IPS-NIHi7 (cell line): ENCODE measurements at regions not wholly inside any gene's neighbourhood (a gene's known extent, or its start where the extent isn't known, plus 50 kb on each side); places are given as distances from the start of the nearest gene placed in this dataset.

ENCODE experiments used
- DNase-seq: peaks from one replicate; pipeline ENCODE4 v3.0.0; 2012; ENCODE audit warnings: mixed read lengths; ENCODE audit errors: extremely low spot score

DNA sequence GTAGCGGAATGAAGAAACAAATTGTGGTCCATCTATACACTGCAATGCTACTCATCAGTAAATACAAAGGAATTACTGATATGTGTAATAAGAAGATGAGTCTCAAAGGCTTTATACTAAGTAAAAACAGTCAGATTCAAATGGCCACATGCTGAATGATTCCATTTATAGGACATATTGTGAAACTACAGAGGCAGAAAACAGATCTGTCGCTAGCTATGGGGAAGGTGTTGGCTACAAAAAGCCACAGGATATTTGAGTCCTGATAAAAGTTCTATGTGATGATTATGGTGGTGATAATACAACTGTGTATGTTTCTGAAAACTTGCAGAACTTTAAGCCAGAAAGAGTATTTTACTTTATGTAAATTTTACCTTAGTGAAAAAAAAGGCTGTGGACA, 313.2 kb downstream of the HDGFL1 start:
- DNase-seq, result no peak

DNA sequence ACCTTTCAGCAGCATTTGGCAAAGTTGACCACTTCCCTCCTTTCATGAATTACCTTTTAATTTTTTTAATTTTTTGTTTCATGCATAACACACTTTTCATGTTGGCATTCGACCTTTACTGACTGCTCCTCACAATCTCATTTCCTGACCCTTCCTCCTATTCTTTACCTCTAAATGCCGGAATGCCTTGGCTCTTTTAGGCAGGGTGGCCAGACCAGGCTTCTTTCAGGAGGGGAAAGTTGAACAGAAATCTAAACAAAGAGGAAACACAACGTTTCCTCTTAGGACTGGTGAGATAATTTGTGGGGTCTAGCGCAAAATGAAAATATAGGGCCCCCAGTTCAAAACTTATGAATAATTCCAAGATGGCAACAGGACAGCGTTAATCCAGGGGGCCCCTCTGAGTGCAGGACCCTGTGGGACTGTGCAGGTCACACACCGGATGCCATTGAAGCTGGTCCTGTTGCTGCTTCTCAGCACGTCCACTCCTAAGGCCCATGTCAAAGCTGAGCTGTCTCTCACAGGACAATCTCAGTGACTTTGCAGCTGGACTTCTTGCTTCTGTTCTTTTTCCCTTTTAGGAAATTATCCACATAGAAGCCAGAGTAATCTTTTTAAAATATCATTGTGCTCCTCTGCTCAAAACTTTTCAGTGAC, 313.8 kb downstream of the HDGFL1 start:
- DNase-seq, result no peak

DNA sequence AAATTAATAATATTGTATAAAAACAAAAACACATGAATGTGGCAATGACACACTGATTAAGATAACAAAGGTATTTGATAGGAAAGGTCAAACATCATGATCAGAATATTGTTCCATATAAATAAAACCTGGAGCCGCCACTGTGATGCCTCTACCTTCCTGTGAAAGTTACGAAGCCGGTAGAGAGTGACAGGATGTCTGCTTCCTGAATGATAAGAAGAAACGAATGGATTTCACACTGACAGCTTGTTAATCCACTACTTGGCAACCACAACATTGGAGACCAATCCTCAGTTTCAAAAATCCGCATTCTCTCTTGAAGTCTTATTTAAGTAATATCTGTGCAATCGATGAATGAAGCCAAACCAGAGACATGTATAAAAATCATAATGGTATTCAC, 315.1 kb downstream of the HDGFL1 start:
- DNase-seq, result no peak

DNA sequence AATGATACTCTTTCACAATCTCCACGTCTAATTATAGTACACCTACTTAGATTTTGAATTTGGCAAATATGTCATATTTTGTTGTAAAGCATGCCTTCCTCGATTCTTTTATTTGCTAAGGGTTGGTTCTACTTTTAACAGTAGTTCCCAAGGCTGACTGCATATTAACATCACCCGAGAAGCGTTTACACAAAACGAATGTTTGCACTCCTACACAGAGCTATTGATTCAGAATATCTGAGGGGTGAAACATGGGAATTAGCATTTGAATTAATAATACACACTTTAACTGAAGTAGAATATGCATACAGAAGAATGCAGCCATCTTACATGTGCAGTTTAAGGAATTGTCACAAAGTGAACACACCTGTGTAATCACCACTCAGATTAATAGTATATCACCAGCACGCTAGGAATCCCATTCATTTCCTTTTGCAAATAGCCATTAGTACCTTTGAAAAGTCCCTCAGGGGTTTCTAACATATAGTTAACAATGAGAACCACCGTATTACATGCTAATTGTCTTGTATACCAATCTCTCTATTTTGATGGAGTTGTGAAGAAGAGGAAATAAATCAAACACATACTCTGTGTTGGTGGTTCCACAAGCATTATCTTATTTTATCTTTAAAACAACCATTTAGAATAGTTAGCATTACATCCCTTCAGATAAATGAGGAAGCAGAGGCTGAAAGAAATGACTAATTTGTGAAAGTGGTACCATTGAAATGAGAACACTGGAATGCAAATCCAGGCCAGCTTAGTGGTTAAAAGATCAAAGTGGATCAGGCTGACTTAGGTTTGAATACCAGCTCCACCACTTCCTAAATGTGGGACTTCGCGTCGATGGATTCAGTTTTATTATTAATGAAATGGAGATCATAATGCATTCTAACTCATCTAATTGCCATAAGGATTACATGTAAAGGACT, 317.6 kb downstream of the HDGFL1 start:
- DNase-seq, result no peak

DNA sequence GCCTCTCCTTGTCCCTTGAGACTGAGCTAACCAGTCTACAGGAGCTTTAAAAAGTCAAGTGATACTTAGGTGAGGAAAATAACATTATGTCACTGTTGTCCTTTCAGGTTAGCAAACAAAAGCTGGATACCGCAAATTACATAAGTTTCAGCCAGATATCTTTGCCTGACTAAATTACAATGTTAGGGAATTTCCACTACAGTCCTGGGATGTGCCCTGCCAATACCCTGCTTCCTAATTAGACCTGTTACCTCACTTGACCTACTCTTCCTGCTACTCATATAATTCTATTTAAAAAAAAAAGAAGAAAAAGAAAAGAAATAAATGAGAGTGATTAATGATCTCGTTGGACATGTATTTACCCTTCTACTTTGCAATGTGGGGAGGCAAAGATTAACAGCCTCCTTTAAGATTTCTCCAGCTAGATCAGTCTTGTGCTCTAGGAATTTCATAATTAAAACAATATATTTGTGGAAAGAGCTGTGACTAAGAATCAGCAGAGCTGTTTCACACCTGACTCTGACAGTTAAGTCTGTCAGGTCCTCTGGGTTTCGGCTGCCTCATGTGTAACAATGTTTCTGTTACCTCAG, 318.9 kb downstream of the HDGFL1 start:
- DNase-seq, result no peak

DNA sequence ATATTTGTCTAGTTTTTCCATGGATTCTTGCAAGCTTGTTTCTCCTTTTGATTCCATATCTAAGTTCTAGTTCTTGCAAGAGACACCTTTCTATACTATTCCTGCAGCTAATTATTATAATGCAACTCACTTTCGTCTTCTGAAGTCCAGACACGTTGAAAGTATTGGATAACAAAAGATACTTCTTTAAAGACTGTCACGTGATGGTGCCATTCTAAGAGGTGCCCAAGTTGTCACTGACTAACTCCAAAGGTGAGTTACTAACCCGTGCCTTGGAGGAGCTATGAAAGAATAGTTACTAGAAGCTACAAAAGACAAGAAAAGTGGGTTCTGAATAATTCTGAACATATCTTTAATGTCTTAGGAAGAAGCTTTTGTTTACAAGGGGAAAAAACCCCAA, 322.6 kb downstream of the HDGFL1 start:
- no peak for DNase-seq

DNA sequence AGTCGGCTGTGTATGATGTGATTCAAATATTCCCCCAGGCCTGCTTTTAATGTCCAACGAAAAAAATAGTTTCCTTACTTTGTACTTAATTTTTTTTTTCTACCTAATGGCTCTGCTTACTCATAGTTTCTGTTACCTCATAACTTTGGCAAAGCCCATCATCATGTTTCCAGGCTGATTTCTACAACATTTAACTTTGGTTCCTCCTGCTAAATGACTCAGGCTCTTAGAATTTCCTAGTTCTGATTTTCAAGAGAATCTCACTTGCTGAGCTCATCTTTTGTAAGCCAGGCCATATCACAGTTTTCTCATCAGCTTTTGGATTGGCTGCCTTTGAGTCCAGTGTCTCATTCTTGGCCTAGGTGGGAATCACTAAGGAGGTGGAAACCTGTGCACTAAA, 323.1 kb downstream of the HDGFL1 start:
- DNase-seq, result no peak

DNA sequence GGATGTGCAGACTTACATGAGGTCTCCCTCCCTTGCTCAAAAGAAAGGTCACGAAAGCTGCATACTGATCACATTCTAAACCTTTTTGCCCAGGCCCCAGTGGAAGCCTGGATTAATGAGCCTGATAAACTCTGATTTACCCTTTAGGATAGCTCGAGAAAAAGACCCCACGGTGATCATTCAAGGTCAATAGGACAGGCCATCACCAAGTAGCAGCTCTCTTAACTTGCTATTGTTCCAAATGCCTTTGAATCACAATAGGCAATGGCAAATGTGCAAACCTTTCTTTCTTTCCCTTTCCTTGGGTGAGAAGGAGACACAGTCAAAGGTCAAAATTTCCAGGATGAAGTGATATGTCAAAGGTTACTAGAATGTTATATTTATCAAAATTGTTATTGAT, 327.3 kb downstream of the HDGFL1 start:
- no peak for DNase-seq

DNA sequence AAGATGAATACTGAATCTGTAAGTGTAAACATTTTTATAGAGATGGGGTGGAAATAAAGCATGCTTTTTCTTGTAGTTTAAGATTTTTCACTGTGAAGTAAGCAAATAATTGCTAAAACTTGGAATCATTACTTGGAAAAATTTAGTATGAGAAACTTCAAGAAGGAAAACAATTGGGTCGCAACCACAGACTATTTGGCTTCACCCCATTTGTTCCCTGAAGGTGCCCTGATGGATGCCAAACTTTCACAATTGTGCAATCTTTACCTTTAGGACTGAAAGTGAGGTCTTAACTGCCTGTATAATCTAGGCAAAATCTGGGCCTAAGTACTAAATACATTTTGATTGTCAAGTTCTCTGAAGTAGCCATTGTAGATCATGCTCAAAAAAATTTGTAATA, 330.1 kb downstream of the HDGFL1 start:
- no peak for DNase-seq

DNA sequence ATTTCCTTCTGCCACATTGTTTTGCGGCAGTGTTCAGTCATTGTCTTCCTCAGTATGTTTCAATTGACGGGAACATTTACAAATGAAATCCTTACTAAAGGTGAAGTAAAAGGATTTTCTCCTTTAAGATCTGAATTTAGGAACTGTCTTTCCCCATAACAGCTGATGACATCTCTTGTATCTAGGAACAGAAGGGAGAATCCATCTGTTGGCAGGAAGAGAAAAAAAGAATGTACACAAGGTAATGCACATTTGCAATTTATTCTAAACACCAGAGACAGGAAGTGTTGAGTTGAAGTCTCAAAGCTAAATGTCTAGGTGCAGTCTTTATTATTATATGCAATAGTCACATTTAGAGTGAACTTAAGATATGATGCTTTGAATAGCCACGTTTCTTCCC, 334.5 kb downstream of the HDGFL1 start:
- DNase-seq, result no peak

DNA sequence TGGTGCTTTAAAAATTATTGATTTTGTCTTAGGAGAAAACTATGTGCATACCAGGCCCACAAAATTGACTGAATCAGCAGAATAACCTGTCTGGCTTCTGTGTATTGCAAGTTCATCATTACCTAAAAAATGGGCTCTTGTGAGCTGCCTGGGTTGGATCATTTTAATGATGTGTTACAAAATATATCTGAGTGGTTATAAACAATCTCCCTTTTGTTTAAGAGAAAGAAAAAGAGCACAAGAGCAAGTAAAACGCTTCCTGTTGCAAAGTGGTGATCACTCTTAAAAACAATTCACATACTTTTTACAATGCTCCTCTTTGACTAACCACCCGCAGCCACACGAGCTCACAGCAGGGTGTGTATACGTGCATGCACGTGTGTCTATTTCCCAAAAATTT, 335.1 kb downstream of the HDGFL1 start:
- DNase-seq, result no peak

DNA sequence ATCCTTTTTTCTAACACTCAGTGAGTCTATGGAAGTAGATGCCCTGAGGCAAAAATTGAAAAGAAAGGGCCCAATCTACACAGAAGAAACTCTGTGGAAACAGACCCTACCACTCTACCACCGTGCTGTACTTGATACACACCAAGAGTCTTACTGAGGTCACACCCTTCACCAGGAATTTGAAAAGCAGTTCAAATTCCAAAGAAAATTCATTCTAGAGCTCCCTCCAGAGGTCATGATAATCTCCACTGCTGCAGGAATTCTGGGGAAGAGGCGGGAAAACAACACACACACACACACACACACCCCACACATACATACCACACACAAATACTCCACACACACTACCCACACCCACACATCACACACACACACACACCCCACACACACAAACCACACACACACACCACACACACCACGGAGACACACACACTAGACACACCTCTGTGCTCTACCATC, 336.8 kb downstream of the HDGFL1 start:
- peak; percentile 66 for DNase-seq

DNA sequence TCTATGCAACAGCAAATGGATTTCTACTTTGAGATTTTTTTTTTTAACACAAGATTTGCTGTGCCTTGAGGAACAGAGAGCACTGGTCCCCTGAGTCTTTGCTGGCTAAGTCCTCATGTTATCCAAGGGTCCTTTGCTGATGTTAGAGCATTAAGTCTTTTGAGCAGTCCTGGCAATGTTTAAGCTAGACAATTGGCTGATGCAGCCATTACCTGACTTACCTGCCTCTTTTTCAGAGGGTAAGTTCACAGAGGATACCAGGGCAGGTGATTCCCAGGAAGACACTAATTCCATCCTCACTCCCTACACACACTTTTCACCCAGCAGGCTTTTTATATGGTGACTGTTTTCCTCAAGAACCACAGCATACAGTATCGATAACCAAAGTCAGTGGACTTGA, 337.7 kb downstream of the HDGFL1 start:
- no peak for DNase-seq

DNA sequence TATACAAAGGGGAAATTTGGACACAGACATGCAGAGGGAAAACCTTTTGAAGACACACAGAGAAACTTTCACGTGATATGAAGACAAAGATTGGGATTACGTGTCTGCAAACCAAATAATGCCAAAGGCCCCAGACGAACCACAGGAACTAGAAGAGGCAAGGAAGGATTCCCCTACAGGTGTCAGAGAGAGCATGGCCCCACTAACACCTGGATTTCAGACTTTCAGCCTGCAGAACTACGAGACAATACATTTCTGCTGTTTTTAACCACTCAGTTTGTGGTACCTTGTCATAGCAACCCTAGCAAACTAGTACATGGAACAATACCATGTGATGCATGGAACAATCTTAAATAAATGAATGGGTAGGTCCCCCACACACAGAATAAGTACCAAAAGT, 341.0 kb downstream of the HDGFL1 start:
- no peak for DNase-seq

DNA sequence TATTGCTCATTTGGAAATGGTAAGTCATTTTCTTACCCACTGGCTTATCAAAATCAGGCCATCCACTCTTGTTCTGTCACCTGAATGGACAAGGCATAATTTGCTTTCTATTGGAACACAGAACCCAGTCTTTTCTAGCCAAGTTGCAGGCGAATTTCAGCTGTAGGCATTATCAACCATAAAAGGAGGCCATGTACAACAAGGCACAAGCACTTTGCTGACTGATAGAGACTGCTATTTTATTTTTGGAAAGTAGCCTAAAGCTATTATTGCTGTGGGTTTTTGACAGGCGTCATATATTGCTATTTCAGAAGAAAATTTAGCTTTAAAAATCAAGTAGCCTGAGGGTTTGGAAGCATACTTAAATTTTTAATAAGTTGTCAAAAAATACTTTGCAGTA, 344.2 kb downstream of the HDGFL1 start:
- no peak for DNase-seq

DNA sequence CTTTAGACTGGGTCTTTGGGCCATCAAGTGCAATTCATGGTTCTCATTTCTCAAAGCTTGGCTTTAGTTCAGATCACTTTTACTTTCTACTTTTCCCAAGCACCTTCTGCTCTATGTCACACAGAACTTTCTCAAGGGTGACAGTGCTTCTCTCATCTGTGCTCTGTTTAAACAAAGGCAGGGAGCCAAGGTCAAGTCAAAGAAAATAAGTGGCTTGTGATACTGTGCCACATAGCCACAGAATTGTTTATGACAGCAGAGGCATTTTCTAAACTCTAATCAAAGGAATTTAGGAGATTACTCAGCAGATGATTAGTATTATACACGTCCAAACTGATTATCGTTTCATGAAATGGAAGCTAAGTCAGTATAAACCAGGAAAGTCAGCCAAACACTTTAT, 348.0 kb downstream of the HDGFL1 start:
- DNase-seq, result no peak

DNA sequence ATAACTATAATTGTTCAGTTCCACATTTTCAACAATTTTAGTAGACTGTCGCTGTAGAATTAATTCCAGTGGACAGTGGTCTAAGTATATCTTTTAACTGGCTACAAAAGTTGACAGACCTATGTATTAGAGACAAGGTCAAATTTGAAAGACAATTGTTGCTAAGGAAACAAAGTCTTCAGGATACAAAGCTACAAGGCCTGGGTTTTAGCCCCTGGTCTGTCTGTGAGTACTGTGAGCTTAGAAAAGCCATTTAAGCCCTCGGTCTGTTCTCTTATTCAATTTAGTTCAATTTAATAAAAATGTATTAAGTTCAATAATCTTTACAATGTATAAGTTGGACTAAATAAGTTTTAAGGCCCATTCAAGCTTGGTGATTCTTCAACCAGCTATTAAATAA, 352.5 kb downstream of the HDGFL1 start:
- DNase-seq, result peak; percentile 48

DNA sequence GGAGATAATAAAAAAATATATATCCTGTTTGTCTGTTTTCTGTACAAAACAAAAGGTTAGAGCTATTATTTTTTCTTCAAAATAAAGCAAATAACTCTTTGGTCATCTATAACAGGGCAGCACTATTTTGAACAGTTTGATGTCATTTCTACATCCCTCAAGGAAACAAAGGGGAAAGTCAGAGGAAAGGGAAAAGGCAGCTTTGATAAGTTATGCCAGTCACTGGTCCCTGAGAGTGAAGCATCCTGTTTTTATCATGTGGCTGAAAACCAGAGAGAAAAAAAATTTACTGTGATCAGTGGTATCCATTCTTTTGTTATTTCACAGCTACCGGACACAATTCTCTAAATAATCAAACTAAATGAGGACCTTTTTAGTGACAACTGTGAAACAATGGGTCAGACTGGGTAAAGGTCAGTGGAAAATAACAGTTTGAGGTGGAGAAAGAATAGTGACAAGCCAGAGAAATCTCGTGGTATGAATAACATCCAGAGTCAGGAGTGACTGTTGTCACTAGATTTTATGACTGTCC, 356.0 kb downstream of the HDGFL1 start:
- DNase-seq, result no peak

DNA sequence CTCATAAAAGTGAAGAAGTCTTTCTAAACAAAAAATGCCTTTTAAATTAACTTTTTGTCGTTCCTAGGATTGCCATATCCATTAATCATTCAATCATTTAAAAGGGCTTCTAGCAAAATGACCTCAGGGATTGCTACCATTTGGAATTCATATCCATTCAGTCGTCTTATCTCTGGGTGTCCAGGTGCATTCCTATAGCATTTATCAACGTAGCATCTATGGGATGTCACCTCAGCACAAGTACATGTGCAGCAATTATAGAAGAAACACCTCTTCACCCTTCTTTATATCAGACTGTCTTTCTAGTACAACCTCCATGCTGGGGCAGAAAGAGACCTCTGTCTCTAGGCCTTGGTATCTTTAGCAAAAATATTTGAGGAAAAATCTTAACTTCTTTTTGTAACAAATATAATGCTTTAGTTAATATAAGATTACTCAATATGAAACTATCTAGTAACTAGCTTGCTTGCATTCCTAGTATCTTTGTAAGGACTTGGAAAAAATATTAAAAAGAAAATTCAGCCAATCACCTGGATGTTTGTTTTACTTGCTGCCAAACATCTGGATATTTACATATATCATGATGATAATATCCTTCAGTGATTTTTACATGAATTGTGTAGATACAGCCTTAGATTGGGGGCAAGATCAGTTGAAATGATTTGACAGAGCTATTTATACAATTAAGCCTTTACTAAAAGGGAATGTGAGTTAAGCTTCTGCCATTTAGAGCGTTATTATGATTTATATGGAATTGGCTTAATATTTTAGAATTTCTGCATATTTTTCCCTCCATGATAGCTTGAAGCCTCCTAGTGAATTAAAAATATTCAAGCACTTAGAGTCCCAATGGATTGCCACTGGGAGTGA, 356.8 kb downstream of the HDGFL1 start:
- no peak for DNase-seq

DNA sequence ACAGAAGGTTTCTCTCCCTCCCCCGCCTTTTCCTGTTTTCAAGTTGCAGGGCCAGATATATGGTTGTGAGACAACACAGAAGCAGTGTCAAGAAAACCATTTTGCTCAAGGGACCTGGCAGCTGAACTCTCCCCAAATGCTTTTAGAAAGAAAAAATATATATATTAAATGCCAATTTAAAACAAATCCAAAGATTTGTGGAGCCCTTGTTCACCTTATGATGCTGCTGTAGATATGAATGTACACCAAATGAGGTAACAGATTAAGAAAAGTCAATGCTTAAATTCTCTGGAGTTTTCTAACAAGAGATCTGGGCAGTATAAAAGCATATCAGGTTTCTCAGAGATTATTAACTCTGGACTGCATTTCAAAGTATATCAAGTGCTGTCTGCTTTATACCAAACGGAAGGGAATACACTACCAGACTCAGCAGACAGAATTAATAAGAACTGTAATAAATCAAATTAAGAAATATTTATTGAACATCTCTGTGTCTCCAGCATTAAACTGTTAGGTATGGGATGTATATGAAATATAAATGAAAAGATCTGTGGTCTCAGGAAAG, 357.5 kb downstream of the HDGFL1 start:
- peak; percentile 27 for DNase-seq

DNA sequence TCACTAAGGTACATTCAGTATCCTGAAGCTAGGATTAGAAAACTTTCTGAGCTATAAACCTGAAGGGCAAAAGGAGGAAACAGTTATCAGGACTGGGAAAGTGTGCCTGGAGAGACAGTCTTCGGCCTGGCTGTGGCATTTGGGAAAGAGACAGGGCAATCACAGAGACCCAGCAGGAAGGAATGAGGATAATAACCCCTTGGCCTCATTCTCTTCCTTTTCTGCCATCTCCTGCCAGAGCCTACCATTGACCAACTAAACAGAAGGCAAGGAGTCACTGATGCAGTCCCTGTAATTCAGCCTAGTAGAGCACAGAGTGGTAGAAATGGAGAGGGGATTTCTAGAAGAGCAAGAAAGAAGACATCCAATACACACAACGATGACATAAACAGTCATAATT, 359.4 kb downstream of the HDGFL1 start:
- DNase-seq, result peak; percentile 14
